ACC112 (cell line): ENCODE measurements at regions not wholly inside any gene's neighbourhood (a gene's known extent, or its start where the extent isn't known, plus 50 kb on each side); places are given as distances from the start of the nearest gene placed in this dataset.
"Not testable (repeated sequence)": the region's sequence is repeated elsewhere in the genome, so short reads cannot be mapped to it uniquely, and the experiment has no call there.

ENCODE experiments used
- H2AFZ ChIP-seq: fragments of 200-600 bp; sonication (generic); one replicate; pipeline ENCODE4 v1.6.0; 2017; ENCODE audit warnings: antibody characterized with exemption, low read length; ENCODE audit not compliant: unreplicated experiment
- H3K27ac ChIP-seq: fragments of 200-600 bp; sonication (generic); 2 replicates; pipeline ENCODE4 v1.5.1; 2014; ENCODE audit warnings: low read depth, mild to moderate bottlenecking, antibody characterized with exemption, low read length, moderate library complexity
- H3K27me3 ChIP-seq: fragments of 200-600 bp; sonication (generic); 2 replicates; pipeline ENCODE4 v1.6.1; 2014; ENCODE audit warnings: mild to moderate bottlenecking, antibody characterized with exemption, low read length, moderate library complexity, mixed read lengths; ENCODE audit not compliant: insufficient read depth
- H3K36me3 ChIP-seq: fragments of 200-600 bp; sonication (generic); 2 replicates; pipeline ENCODE4 v1.6.1; 2016; ENCODE audit warnings: mild to moderate bottlenecking, antibody characterized with exemption, low read length, moderate library complexity, mixed read lengths; ENCODE audit not compliant: insufficient read depth
- H3K4me1 ChIP-seq: fragments of 200-600 bp; sonication (generic); one replicate; pipeline ENCODE4 v1.6.1; 2016; ENCODE audit warnings: low read length, mixed read lengths; ENCODE audit not compliant: insufficient read depth, unreplicated experiment, control insufficient read depth
- H3K4me3 ChIP-seq: fragments of 200-600 bp; sonication (generic); 2 replicates; pipeline ENCODE4 v1.5.1; 2014; ENCODE audit warnings: mild to moderate bottlenecking, low read depth, low read length
- H3K79me2 ChIP-seq: fragments of 200-600 bp; sonication (generic); one replicate; pipeline ENCODE4 v1.6.0; 2016; ENCODE audit warnings: low read length; ENCODE audit not compliant: control insufficient read depth, unreplicated experiment, insufficient read depth

GRCh38 chr20:25797062-25797461 lies 100.4 kb upstream of the ZNF337 start:
- not testable (repeated sequence) for H3K27ac ChIP-seq, H3K4me1 ChIP-seq, H2AFZ ChIP-seq, H3K79me2 ChIP-seq, H3K36me3 ChIP-seq, H3K27me3 ChIP-seq, H3K4me3 ChIP-seq

GRCh38 chr20:25777241-25777640 lies 80.6 kb upstream of the ZNF337 start:
- H3K4me1 ChIP-seq, H2AFZ ChIP-seq, H3K36me3 ChIP-seq, H3K27me3 ChIP-seq, H3K27ac ChIP-seq, H3K4me3 ChIP-seq, H3K79me2 ChIP-seq: not testable (repeated sequence)

GRCh38 chr20:25774711-25775110 lies 78.1 kb upstream of the ZNF337 start:
- not testable (repeated sequence) for H3K27ac ChIP-seq, H3K4me1 ChIP-seq, H3K36me3 ChIP-seq, H3K27me3 ChIP-seq, H2AFZ ChIP-seq, H3K4me3 ChIP-seq, H3K79me2 ChIP-seq

DNA sequence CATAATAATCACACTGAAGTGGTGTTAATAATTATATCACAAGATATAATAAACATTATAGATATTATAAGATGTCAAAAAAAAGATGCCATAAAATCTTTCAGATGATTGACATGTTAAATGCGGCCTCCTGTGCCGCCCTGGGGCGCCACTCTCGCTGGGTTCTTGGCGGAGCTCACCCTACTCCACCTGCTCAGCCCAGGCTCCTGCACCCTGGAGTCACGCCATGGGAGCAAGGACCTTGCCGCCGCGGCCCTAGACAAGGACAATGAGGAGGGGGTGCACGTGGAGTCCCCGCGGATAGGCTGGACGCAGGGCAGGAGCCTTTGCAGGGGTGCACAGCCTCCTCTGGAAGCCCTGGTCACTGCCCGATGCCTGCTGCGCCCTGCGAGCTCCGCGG lies 77.5 kb upstream of the ZNF337 start:
- not testable (repeated sequence) for H2AFZ ChIP-seq, H3K79me2 ChIP-seq, H3K4me1 ChIP-seq, H3K4me3 ChIP-seq, H3K27me3 ChIP-seq, H3K36me3 ChIP-seq, H3K27ac ChIP-seq

- not testable (repeated sequence) for H3K4me3 ChIP-seq, H3K27me3 ChIP-seq, H3K36me3 ChIP-seq, H3K27ac ChIP-seq, H3K4me1 ChIP-seq, H2AFZ ChIP-seq, H3K79me2 ChIP-seq
These were observed 75.8 kb upstream of the ZNF337 start for GRCh38 chr20:25772437-25772836.

DNA sequence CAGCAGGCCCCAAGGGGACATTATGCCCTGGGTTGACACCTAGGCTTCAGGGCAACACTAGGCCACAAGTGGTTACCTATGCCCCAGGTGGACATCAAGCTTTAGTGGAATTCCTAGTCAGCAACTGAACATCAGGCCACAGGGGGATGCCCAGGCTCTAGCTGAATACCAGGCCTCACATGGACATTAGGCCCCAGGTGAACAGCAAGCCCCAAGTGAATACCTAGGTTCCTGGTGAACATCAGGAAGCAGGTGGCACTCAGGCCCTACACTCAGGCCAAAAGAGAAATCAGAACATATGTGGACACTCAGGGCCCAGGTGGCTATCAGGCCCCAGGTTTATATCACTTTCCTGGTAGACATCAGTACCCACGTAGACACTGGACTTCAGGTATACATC lies 75.2 kb upstream of the ZNF337 start:
- not testable (repeated sequence) for H3K4me1 ChIP-seq, H3K27ac ChIP-seq, H3K36me3 ChIP-seq, H3K4me3 ChIP-seq, H3K79me2 ChIP-seq, H3K27me3 ChIP-seq, H2AFZ ChIP-seq

GRCh38 chr20:25761596-25761995 lies 64.9 kb upstream of the ZNF337 start:
- Histone ChIP-seq H3K36me3 (no peaks in the 10 kb centered on the region), H3K79me2 (no peaks in the 10 kb centered on the region), H3K27me3 (no peaks in the 10 kb centered on the region; the same call in 1 of the 2 replicates), H3K27ac (no peak overlapping the region), H3K4me1 (no peaks in the 10 kb centered on the region), H2AFZ (no peak overlapping the region), H3K4me3 (no peak overlapping the region)

- not testable (repeated sequence) for H3K79me2 ChIP-seq, H3K4me1 ChIP-seq, H2AFZ ChIP-seq, H3K4me3 ChIP-seq, H3K27me3 ChIP-seq, H3K36me3 ChIP-seq, H3K27ac ChIP-seq
These were observed 64.4 kb upstream of the ZNF337 start for GRCh38 chr20:25761046-25761445.

DNA sequence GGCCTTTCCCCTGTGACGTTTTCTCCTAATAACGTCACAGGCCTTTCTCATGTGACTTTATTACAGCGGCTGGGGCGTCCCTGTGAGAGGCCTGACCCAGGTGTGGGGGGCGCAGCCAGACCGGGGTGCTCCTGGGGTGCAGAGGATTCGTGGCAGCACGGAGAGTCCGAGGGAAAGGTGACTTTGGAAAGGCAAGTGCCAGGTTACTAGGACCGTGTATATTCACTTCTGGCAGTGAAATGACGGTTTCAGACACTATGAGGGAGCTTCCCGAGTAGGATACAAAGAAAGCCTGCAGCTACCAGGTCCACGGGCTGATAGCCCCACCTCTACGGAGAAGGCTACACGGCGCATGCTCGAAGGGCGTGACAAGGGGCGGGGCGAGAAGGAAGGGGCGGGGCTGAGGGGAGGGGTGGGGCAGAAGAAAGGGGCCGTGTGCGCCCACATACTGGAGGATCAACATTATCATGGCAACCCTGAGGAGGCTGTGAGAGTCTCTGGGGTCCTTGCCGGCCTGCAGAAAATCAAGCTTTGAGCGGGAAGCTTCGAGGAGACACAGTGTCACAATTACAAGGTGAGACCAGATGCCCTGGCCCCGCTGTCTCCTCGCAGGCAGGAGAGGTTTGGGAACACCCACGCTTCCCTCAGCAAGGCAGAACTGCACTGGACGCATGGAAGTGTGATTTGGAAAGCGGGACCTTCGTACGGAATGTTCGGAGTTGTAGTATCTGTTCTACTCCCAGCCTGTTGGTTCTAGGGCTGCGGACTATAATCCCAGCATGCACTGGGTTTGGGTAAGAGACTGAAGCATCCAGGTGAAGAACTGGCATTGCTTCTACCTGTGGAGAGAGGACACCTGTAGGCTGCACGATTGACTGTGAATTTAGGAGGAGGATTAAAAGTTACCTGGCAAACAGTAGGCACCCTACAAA lies 54.4 kb upstream of the ZNF337 start:
- no peaks in the 10 kb centered on the region for H3K4me1 ChIP-seq
- no peaks in the 10 kb centered on the region for H3K79me2 ChIP-seq
- no peak overlapping the region for H3K27ac ChIP-seq
- no peaks in the 10 kb centered on the region for H3K36me3 ChIP-seq
- H3K27me3 ChIP-seq: no peaks in the 10 kb centered on the region
- H3K4me3 ChIP-seq: peak overlapping the region; percentile 57
- peak overlapping the region; percentile 62 for H2AFZ ChIP-seq

GRCh38 chr20:25750220-25750764 lies 53.6 kb upstream of the ZNF337 start:
- H3K79me2 ChIP-seq: no peaks in the 10 kb centered on the region
- no peak overlapping the region for H3K27ac ChIP-seq
- H3K27me3 ChIP-seq: no peaks in the 10 kb centered on the region
- peak overlapping the region; percentile 30 for H2AFZ ChIP-seq
- H3K4me3 ChIP-seq: peak overlapping the region; percentile 57; the same call in 1 of the 2 replicates
- no peaks in the 10 kb centered on the region for H3K4me1 ChIP-seq
- H3K36me3 ChIP-seq: no peaks in the 10 kb centered on the region

- no peak overlapping the region for H3K4me3 ChIP-seq
- H3K27me3 ChIP-seq: no peaks in the 10 kb centered on the region
- no peaks in the 10 kb centered on the region for H3K36me3 ChIP-seq
- no peak overlapping the region for H3K27ac ChIP-seq
- no peak overlapping the region for H2AFZ ChIP-seq
- H3K4me1 ChIP-seq: no peaks in the 10 kb centered on the region
- H3K79me2 ChIP-seq: no peaks in the 10 kb centered on the region
These were observed 53.0 kb upstream of the ZNF337 start for GRCh38 chr20:25749649-25750048.
